ENCODE measurements at regions not wholly inside any gene's neighbourhood (a gene's known extent, or its start where the extent isn't known, plus 50 kb on each side); places are given as distances from the start of the nearest gene placed in this dataset.
"Not testable (repeated sequence)": the region's sequence is repeated elsewhere in the genome, so short reads cannot be mapped to it uniquely, and the experiment has no call there.

DNA sequence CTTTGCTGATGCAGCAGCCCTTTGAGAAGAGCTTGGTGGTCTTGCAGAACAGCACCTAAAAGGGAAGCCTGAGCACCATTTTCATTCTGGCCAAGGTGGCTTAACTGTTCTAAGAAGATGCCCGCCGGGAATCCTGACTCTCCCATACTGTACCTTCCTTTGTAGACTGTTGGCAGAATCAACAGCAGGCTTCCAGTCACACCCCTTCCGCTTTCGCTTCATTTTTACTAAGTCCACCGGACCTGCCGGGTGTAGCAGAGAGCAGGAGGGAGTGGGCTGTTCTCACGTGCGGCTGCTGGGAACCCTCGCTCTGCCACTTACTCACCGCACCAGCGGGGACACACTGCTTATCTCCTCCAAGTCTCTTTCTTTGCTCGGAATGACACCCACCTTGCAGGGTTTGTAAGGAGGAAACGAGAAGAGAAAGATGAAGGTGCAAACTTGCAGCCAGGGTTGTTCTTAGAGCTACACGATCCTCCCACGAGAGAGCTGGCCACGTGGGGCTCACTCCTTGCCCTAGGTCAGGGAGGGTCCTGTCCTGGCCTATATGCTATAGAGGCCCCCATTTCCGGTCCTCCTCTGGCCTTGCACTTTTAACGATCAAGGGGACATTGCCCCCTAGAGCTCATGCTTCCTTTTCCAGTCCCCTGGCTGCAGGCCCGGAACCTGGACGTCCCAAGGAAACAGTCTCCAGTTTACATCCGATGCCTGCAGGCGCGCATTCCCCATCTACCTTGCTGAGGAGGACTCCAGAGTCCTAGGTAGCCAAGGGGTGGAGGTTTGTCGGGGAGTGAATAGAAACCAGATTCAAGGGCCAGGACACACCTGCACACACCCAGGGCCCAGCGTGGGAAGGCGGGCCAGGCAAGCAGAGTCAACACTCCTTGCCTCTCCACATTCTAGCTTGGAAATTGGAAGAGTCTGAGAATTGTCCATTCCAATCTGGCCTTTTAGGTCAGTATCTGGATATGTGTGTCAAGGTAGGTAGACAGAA is 453.6 kb downstream of the IRS2 start:
- H3K4me1 Mint-ChIP-seq, result no peaks in the 10 kb centered on the region
- H3K27ac Mint-ChIP-seq, result no peak overlapping the region
- H3K4me3 Mint-ChIP-seq, result no peak overlapping the region
- no peaks in the 10 kb centered on the region for H3K36me3 Mint-ChIP-seq
- ATAC-seq, result no peak
- H3K9me3 Mint-ChIP-seq, result no peaks in the 10 kb centered on the region
- no peaks in the 10 kb centered on the region for H3K27me3 Mint-ChIP-seq

DNA sequence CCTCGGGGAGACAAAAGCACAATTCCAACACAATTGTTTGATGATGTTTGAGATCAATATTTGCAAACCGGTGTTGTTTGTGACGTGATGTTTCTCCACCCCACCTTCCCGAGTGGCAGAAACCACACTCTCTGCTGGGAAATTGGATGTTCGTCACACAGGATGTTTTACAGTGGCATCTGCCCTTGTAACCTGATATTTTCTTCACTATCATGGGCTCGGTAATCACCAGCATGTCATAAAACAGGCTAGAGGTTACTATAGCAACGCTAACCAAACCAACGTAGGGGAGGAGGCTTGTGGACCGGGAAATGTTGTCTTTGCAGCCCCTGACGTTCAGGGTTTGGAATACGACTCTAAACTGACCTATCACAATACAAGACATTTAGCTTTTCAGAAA is 454.5 kb downstream of the IRS2 start:
- Mint-ChIP-seq H3K27me3 (no peaks in the 10 kb centered on the region), H3K9me3 (no peaks in the 10 kb centered on the region), H3K4me3 (no peak overlapping the region), H3K27ac (no peak overlapping the region), H3K4me1 (no peaks in the 10 kb centered on the region), H3K36me3 (no peaks in the 10 kb centered on the region)
- ATAC-seq, result no peak

DNA sequence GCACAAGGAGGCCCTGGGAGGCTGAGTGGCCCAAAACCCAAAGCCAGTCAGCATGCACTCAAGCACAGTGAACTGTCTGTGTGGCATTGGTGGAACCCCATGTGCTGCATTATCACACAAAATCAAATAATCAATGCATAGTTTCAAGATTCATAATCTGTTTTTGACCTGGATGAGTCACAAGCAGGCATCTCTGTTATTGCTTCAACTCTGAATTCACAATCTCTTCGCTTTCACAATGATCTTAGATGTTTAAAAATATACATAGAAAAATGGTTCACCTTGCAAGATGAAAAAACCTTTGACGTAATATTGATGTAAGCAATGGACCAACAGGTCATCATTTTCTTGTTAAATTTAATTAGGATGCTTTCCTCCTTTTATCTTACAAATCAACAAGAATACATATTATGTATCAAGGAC is 455.4 kb downstream of the IRS2 start:
- ATAC-seq, result no peak
- Mint-ChIP-seq H3K4me1 (no peaks in the 10 kb centered on the region), H3K9me3 (no peaks in the 10 kb centered on the region), H3K4me3 (no peak overlapping the region), H3K36me3 (no peaks in the 10 kb centered on the region), H3K27ac (no peak overlapping the region), H3K27me3 (no peaks in the 10 kb centered on the region)

DNA sequence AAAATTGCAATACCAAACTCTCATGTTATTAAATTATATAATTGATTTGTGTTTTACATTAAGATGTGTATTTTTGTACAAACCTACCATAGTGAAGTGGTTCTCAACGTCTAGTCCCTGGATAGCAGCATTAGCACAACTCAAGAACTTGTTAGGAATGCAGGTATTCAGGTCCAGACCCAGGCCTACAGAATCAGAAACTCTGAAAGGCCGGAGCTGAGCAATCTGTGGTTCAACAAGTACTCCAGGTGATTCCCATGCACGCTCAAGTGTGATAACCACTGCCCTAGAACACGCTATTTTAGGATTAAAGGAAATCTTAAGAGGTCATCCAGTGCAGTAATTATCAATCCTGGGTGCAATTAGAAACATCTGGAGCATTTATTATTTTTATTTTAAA is 456.3 kb downstream of the IRS2 start:
- Mint-ChIP-seq H3K4me1 (no peaks in the 10 kb centered on the region), H3K4me3 (no peak overlapping the region), H3K27ac (no peak overlapping the region), H3K9me3 (no peaks in the 10 kb centered on the region), H3K27me3 (no peaks in the 10 kb centered on the region), H3K36me3 (no peaks in the 10 kb centered on the region)
- no peak for ATAC-seq

DNA sequence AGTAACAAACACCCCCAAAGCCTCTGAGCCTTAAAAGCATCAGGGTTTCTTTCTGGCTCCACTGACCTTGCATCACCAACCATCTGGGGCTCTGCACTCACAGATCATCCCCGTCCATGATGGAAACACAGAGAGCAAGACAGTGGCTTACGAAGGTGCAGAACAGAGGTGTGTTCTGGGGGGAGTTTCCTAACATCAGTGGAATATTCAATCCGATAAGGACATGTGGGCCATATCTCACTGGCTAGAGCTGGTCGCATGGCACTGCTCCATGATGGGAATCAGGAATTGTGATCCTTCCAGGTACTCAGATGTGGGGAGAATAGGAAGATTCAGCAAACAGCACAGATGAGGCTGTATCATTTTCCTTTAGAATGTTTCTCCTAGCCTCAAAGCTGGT is 457.2 kb downstream of the IRS2 start:
- Mint-ChIP-seq H3K27me3 (no peaks in the 10 kb centered on the region), H3K27ac (no peak overlapping the region), H3K4me1 (no peaks in the 10 kb centered on the region), H3K9me3 (no peaks in the 10 kb centered on the region), H3K4me3 (no peak overlapping the region), H3K36me3 (no peaks in the 10 kb centered on the region)
- ATAC-seq, result no peak

DNA sequence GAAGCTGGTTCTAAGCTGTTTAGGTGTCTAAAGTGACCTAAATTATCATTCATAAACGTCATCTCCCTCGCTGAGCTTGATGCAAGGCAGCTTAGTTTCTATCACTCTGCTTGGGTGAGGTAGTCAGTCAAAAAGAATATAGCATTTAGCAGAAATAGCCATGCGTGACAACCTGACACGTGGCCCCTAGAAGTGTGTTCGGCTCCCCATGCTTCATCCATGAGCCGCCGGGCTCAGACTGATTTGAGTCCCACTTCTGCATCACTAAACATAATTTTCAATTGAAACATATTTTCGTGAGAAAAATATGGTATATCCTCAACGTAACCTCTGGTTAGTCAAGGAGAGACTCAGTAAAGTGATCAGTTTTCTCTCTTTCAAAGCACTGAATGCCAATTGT is 459.8 kb downstream of the IRS2 start:
- Mint-ChIP-seq H3K9me3 (no peaks in the 10 kb centered on the region), H3K36me3 (no peaks in the 10 kb centered on the region), H3K27ac (no peak overlapping the region), H3K4me3 (no peak overlapping the region), H3K27me3 (no peaks in the 10 kb centered on the region), H3K4me1 (no peaks in the 10 kb centered on the region)
- no peak for ATAC-seq

DNA sequence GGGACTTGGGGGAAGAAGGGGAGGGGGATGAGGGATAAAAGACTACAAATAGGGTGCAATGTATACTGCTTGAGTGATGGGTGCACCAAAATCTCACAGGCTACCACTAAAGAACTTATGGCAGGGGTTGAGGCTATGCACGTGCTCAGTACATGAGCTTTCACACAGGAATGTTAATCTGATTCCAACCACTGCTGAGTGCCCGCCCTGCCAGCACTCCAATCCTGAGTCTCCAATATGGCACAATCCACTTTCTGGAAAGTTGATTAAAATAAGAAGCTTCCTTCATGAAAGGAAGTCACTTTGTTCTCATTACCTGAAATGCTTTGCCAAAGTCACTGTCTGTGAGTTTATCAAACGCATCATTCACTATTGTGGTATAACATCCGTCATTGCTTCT is 463.0 kb downstream of the IRS2 start:
- H3K27ac Mint-ChIP-seq, result no peak overlapping the region
- no peaks in the 10 kb centered on the region for H3K9me3 Mint-ChIP-seq
- no peaks in the 10 kb centered on the region for H3K36me3 Mint-ChIP-seq
- H3K27me3 Mint-ChIP-seq, result no peaks in the 10 kb centered on the region
- ATAC-seq, result no peak
- H3K4me1 Mint-ChIP-seq, result no peaks in the 10 kb centered on the region
- H3K4me3 Mint-ChIP-seq, result no peak overlapping the region

DNA sequence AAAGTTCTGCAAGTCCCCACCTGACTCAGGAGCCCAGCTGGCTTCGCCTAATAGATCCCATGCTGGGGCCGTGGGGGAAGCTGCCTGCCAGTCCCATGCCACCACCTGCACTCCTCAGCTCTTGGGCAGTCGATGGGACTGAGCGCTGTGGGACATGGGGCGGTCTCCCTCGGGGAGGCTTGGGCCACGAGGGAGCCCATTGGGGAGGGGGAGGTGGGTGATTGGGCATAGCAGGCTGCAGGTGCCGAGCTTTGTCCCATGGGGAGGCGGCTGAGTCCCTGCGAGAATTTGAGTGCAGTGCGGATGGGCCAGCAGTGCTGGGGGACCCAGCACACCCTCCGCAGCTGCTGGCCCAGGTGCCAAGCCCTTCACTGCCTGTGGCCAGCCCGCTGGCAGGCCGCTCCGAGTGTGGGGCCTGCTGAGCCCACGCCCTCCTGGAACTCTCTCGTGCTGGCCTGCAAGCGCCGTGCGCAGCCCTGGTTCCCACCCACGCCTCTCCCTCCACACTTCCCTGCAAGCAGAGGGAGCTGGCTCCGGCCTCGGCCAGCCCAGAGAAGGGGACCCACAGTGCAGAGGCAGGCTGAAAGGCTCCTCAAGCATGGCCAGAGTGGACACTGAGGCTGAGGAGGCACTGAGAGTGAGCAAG is 467.3 kb downstream of the IRS2 start:
- Mint-ChIP-seq H3K27ac (no peak overlapping the region), H3K27me3 (no peaks in the 10 kb centered on the region)
- ATAC-seq, result no peak

DNA sequence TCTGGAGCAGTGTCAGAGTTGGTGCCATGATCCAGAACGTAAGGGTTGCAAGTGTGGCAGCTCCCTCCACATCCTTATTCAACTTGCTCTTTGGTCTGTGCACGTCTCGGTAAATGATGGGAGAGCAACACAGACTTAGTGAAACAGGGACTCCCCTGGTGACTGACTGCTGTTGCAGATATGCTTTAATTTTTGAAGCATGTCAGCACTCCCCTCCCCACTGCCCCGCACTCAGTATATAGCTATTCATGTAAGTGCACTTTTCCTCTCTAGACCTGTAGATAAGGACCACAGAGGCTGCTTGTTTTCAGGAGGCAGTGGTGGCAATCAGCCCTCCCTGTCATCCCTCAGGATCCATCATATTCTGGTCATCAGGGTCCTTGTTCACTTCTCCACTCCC is 470.9 kb downstream of the IRS2 start:
- H3K36me3 Mint-ChIP-seq, result no peaks in the 10 kb centered on the region
- ATAC-seq, result peak; percentile 34
- no peaks in the 10 kb centered on the region for H3K27me3 Mint-ChIP-seq

More for the DNA sequence above, 467.3 kb downstream of the IRS2 start:
- Mint-ChIP-seq H3K4me1 (no peaks in the 10 kb centered on the region), H3K4me3 (no peak overlapping the region), H3K36me3 (no peaks in the 10 kb centered on the region), H3K9me3 (no peaks in the 10 kb centered on the region)

DNA sequence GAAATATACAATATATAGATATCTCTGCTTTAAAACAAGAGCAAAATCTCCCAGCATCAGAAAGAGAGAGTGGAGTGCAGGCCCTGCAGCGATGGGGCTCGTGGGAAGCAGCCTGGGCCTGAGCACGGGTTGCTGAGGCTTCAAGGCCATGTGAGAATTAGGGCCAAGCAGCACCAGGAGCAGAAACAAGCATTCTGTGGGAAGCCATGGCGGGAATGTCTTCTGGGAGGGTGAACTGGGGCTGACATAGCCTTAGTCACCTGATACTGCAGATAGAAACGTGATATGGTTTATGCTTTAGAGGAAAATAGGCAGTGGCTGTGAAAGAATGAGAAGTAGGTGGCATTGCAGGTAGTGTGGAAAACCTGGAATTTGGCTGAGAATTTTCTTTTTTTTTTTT is 472.3 kb downstream of the IRS2 start:
- H3K4me1 Mint-ChIP-seq, result no peaks in the 10 kb centered on the region
- ATAC-seq, result no peak

More for the DNA sequence above, 470.9 kb downstream of the IRS2 start:
- Mint-ChIP-seq H3K9me3 (no peaks in the 10 kb centered on the region), H3K4me3 (no peak overlapping the region), H3K27ac (no peak overlapping the region), H3K4me1 (no peaks in the 10 kb centered on the region)

DNA sequence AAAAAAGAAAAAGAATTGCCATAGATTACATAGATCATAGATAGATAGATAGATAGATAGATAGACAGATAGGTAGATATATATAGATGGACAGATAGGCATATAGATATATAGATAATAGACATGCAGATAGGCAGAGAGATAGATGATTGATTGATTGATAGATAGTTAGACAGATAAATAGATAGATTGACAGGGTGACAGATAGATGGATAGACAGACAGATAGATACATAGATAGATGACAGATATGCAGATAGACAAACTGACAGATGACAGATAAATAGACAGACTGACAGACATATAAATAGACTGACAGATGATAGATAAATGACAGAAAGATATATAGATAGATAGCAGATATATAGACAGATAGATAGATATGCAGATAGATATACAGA is 474.0 kb downstream of the IRS2 start:
- ATAC-seq, result no peak
- no peaks in the 10 kb centered on the region for H3K36me3 Mint-ChIP-seq
- H3K27me3 Mint-ChIP-seq, result no peaks in the 10 kb centered on the region
- no peak overlapping the region for H3K27ac Mint-ChIP-seq
- H3K4me1 Mint-ChIP-seq, result no peaks in the 10 kb centered on the region
- no peaks in the 10 kb centered on the region for H3K9me3 Mint-ChIP-seq
- no peak overlapping the region for H3K4me3 Mint-ChIP-seq

More for the DNA sequence above, 472.3 kb downstream of the IRS2 start:
- no peaks in the 10 kb centered on the region for H3K27me3 Mint-ChIP-seq
- no peaks in the 10 kb centered on the region for H3K36me3 Mint-ChIP-seq
- H3K4me3 Mint-ChIP-seq, result no peak overlapping the region
- H3K27ac Mint-ChIP-seq, result no peak overlapping the region
- no peaks in the 10 kb centered on the region for H3K9me3 Mint-ChIP-seq

DNA sequence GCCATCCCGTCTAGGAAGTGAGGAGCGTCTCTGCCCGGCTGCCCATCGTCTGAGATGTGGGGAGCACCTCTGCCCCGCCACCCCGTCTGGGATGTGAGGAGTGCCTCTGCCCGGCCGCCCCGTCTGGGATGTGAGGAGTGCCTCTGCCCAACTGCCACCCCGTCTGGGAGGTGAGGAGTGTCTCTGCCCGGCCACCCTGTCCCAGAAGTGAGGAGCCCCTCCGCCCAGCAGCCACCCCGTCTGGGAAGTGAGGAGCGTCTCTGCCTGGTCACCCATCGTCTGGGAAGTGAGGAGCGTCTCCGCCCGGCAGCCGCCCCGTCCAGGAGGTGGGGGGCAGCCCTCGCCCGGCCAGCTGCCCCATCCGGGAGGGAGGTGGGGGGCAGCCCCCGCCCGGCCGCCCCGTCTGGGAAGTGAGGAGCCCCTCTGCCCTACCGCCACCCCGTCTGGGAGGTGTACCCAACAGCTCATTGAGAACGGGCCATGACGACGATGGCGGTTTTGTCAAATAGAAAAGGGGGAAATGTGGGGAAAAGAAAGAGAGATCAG is 474.9 kb downstream of the IRS2 start:
- H3K27ac Mint-ChIP-seq, ATAC-seq, H3K4me1 Mint-ChIP-seq, H3K27me3 Mint-ChIP-seq, H3K9me3 Mint-ChIP-seq, H3K36me3 Mint-ChIP-seq, H3K4me3 Mint-ChIP-seq: not testable (repeated sequence)

DNA sequence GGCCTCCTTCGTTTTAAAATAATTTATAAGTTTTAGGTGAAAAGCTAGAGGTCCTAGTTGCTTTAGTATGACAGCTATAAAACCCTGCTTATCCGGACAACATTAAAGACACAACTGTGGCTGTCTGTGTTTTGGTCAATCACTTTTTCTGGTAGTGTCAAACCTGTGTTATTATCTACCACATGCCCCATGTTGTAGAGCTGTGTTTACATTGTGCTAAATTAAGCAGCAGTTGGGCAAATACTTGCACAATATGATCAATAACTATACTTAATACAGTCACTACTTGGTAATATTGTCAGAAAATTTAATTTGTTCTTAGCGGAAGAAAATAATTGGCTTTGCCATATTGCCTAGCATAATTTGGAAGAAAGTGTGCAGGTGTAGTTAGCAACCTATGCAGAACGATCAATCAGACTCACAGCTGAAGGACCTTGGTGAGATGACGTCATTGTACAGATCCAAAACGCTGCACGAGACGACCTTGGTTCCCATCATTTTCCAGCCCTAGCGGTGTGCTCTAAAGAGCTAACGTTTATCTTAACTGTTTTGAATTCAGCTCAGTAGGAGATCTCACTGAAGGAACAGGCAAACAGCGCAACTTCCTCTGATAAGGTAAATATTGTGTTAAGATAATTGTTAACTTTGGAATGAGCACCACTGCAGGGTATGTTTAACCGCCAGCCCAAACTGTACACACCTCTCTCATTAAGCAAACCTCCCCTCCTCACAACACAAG is 476.6 kb downstream of the IRS2 start:
- H3K27me3 Mint-ChIP-seq, result no peaks in the 10 kb centered on the region
- no peaks in the 10 kb centered on the region for H3K36me3 Mint-ChIP-seq
- H3K4me1 Mint-ChIP-seq, result no peaks in the 10 kb centered on the region
- H3K4me3 Mint-ChIP-seq, result no peak overlapping the region
- ATAC-seq, result no peak
- H3K9me3 Mint-ChIP-seq, result no peaks in the 10 kb centered on the region
- no peak overlapping the region for H3K27ac Mint-ChIP-seq

DNA sequence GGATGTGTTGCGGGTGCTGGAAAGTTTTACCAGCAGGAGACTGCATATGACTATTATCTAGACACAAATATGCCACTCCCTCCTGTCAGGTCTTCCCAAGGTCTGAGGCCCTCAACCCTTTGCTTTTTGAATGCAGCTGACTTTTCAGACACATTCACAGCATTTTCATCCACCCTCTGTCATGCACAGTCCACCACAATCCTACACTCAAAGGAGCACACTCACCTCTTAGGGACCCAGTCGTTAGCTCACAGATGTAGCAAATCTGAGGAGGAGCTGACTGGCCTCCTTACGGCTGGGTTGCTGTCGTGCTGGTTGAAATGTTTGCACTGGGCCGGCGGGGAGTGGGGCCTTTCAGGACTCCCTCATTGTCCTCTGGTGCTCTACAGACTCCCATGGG is 479.4 kb downstream of the IRS2 start:
- Mint-ChIP-seq H3K27ac (no peak overlapping the region), H3K27me3 (no peaks in the 10 kb centered on the region), H3K4me1 (no peaks in the 10 kb centered on the region), H3K9me3 (no peaks in the 10 kb centered on the region), H3K36me3 (no peaks in the 10 kb centered on the region), H3K4me3 (no peak overlapping the region)
- ATAC-seq, result peak; percentile 47

DNA sequence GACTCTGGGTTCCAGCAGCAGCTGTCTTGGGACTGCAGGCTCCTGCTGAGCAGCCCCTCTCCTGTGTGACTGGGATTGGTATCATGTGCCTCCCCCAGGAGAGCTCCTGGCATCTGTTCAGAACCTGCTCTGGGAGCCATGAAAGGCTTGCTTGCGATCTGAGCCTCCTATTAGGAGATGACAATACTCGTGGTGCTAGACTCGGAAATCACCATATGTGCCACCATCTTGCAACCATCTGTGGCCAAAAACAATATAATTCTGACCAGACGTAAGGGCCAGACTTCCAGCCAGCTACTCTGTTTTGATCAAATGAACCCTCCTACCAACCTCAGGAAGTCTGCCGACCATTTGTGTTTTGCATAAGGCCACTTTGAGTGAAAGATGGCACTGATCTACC is 484.7 kb downstream of the IRS2 start:
- ATAC-seq, result no peak
- Mint-ChIP-seq H3K9me3 (no peaks in the 10 kb centered on the region), H3K27ac (no peak overlapping the region), H3K36me3 (no peaks in the 10 kb centered on the region), H3K4me3 (no peak overlapping the region), H3K4me1 (no peaks in the 10 kb centered on the region), H3K27me3 (no peaks in the 10 kb centered on the region)

All from stimulated activated memory B cell treated with anti-CD40 and anti-IgM and Interleukin-4, amounts not matched to agents 10 μg/mL and 1 μg/mL and 100 μg/mL, for 72 hours (primary cell).